ENCODE measurements at regions not wholly inside any gene's neighbourhood (a gene's known extent, or its start where the extent isn't known, plus 50 kb on each side); places are given as distances from the start of the nearest gene placed in this dataset.

- no peak for TF ChIP-seq ZNF155 (tag by site-specific recombination; IDR thresholded peaks at IDR 0.05)
Observed at GRCh38 chr2:7937082-7937481, 744.8 kb upstream of the ID2 start (continued).

GRCh38 chr2:7940723-7941122 lies 741.1 kb upstream of the ID2 start:
- H3K4me3 ChIP-seq (ENCODE audit: low read depth, low read length), result no peak overlapping the region
- CTCF ChIA-PET, result no interaction called here
- no peak overlapping the region for H3K27ac ChIP-seq (ENCODE audit: extremely low read depth, low read depth, low read length)
- no peaks in the 10 kb centered on the region for H3K36me3 ChIP-seq (ENCODE audit: control insufficient read depth in 2 of 2, insufficient read depth in 1 of 2, low read length in 2 of 2)
- TF ChIP-seq HOXC10 (CRISPR knock-in tag; IDR thresholded peaks at IDR 0.05) (no peak), ZNF157 (tag by site-specific recombination; IDR thresholded peaks at IDR 0.05) (no peak)
- POLR2A ChIA-PET, result no interaction called here
- no peaks in the 10 kb centered on the region for H3K9me3 ChIP-seq (ENCODE audit: control insufficient read depth, insufficient read depth, low read depth, low read length)
- H3K4me1 ChIP-seq (ENCODE audit: control insufficient read depth, insufficient read depth, low read length), result no peaks in the 10 kb centered on the region

- no peaks in the 10 kb centered on the region for H3K4me1 ChIP-seq (ENCODE audit: control insufficient read depth, insufficient read depth, low read length)
- H3K36me3 ChIP-seq (ENCODE audit: control insufficient read depth in 2 of 2, insufficient read depth in 1 of 2, low read length in 2 of 2), result no peaks in the 10 kb centered on the region
- ChIA-PET CTCF (no interaction called here), POLR2A (no interaction called here)
- H3K4me3 ChIP-seq (ENCODE audit: low read depth, low read length), result no peak overlapping the region
- no peaks in the 10 kb centered on the region for H3K9me3 ChIP-seq (ENCODE audit: control insufficient read depth, insufficient read depth, low read depth, low read length)
- no peak overlapping the region for H3K27ac ChIP-seq (ENCODE audit: extremely low read depth, low read depth, low read length)
- TF ChIP-seq ZNF555 (tag by site-specific recombination; conservative IDR thresholded peaks at IDR 0.05) (no peak), BCL11A (tag by site-specific recombination; IDR thresholded peaks at IDR 0.05; ENCODE audit: low read depth) (no peak), SCRT1 (tag by site-specific recombination; IDR thresholded peaks at IDR 0.05; ENCODE audit: borderline replicate concordance) (no peak), ZNF692 (tag by site-specific recombination; IDR thresholded peaks at IDR 0.05) (no peak), ZNF521 (tag by site-specific recombination; IDR thresholded peaks at IDR 0.05) (no peak), ZNF16 (tag by site-specific recombination; IDR thresholded peaks at IDR 0.05; ENCODE audit: low read depth) (no peak), ZNF621 (tag by site-specific recombination; IDR thresholded peaks at IDR 0.05) (no peak), ZNF48 (tag by site-specific recombination; IDR thresholded peaks at IDR 0.05) (no peak)
Observed at GRCh38 chr2:7943446-7943845, 738.4 kb upstream of the ID2 start.

- Histone ChIP-seq H3K27ac (ENCODE audit: extremely low read depth, low read depth, low read length) (no peak overlapping the region), H3K4me1 (ENCODE audit: control insufficient read depth, insufficient read depth, low read length) (no peaks in the 10 kb centered on the region), H3K36me3 (ENCODE audit: control insufficient read depth in 2 of 2, insufficient read depth in 1 of 2, low read length in 2 of 2) (no peaks in the 10 kb centered on the region), H3K9me3 (ENCODE audit: control insufficient read depth, insufficient read depth, low read depth, low read length) (no peaks in the 10 kb centered on the region), H3K4me3 (ENCODE audit: low read depth, low read length) (no peak overlapping the region)
- ChIA-PET POLR2A (no interaction called here), CTCF (no interaction called here)
- TF ChIP-seq GLIS1 (tag by site-specific recombination; IDR thresholded peaks at IDR 0.05), result no peak
- TF ChIP-seq ZNF2 (tag by site-specific recombination; IDR thresholded peaks at IDR 0.05), result no peak
Observed at GRCh38 chr2:7945026-7945425, 736.8 kb upstream of the ID2 start.

- ChIA-PET POLR2A (no interaction called here), CTCF (interaction anchor here (0.8 kb wide), 1 partner anchor 906 kb away, joined by 3 read pairs; no protein-coding TSS in a partner anchor)
- Histone ChIP-seq H3K4me3 (ENCODE audit: low read depth, low read length) (no peak overlapping the region), H3K36me3 (ENCODE audit: control insufficient read depth in 2 of 2, insufficient read depth in 1 of 2, low read length in 2 of 2) (no peaks in the 10 kb centered on the region), H3K9me3 (ENCODE audit: control insufficient read depth, insufficient read depth, low read depth, low read length) (no peaks in the 10 kb centered on the region), H3K4me1 (ENCODE audit: control insufficient read depth, insufficient read depth, low read length) (no peaks in the 10 kb centered on the region), H3K27ac (ENCODE audit: extremely low read depth, low read depth, low read length) (no peak overlapping the region)
- no peak for TF ChIP-seq YY1 (tag by site-specific recombination; IDR thresholded peaks at IDR 0.05)
- no peak for TF ChIP-seq ZNF514 (tag by site-specific recombination; IDR thresholded peaks at IDR 0.05)
- no peak for TF ChIP-seq ATF2 (tag by site-specific recombination; IDR thresholded peaks at IDR 0.05; ENCODE audit: low read depth)
Observed at GRCh38 chr2:7950035-7950612, 731.7 kb upstream of the ID2 start.
